K562 (cell line): ENCODE measurements at regions not wholly inside any gene's neighbourhood (a gene's known extent, or its start where the extent isn't known, plus 50 kb on each side); places are given as distances from the start of the nearest gene placed in this dataset.
A peak's percentile ranks its signal among the peaks of the same experiment; 100 is the strongest.

Experiments
- ATAC-seq: fragments of 200-7000 bp; cut with Tn5 transposase; 3 replicates; pipeline ENCODE4 v1.9.1; 2020; ENCODE audit warnings: moderate library complexity
- BruUV-seq: library from RNA; stranded (reverse); fragments of 400-500 nt; replicated peaks from 2 replicates; lab custom pipeline; 2021; lab: Mats Ljungman, UMichigan
- CTCF ChIA-PET: fragments of 300-600 bp; formaldehyde crosslinking; extraction: SDS; loops from one replicate; lab custom pipeline; 2021; ENCODE audit warnings: low intra/inter-chr PET ratio; lab: Yijun Ruan, JAX
- POLR2A ChIA-PET: fragments of 300-600, 350-650 bp; sonication (Branson Sonifier 250); formaldehyde crosslinking; extraction: SDS; loops from one replicate; lab custom pipeline; 2021; ENCODE audit warnings: antibody characterized with exemption, inconsistent platforms; lab: Yijun Ruan, JAX
- DNase-seq, 4 experiments: peaks; one replicate each; pipeline versions ENCODE4 v3.0.0 to v3.0.0-alpha.2; 2011 to 2018; ENCODE audit warnings: low spot score in 3 of 4, mixed read lengths in 3 of 4; ENCODE audit errors: extremely low read depth in 1 of 4
- FAIRE-seq: peaks from 2 replicates; lab custom pipeline; 2011; peaks lifted over from hg19 to GRCh38; lab: Jason Lieb, UNC
- H2AFZ ChIP-seq: 2 replicates; pipeline ENCODE4 v1.6.0; 2011; ENCODE audit warnings: low read depth, low read length, control low read depth, inconsistent platforms
- H3K27ac ChIP-seq: fragments of 200-600 bp; 3 replicates; pipeline ENCODE4 v1.8.0; 2011; ENCODE audit warnings: low read depth, mild to moderate bottlenecking, control low read depth, inconsistent platforms, low read length, moderate library complexity, mixed read lengths; ENCODE audit errors: extremely low read depth
- H3K27me3 ChIP-seq, 2 experiments: fragments of 300-600 bp in 1 of 2; 2 replicates in 1 of 2; 3 replicates in 1 of 2; pipeline versions ENCODE4 v1.6.0 to v1.8.0; 2011; ENCODE audit warnings: inconsistent platforms in 2 of 2, low read length in 2 of 2, mild to moderate bottlenecking in 1 of 2, mixed read lengths in 1 of 2, moderate library complexity in 1 of 2; ENCODE audit not compliant: control insufficient read depth in 2 of 2, insufficient read depth in 2 of 2
- H3K36me3 ChIP-seq: fragments of 300-600 bp; 3 replicates; pipeline ENCODE4 v1.8.0; 2011; ENCODE audit warnings: mild to moderate bottlenecking, low read length, inconsistent platforms; ENCODE audit not compliant: control insufficient read depth, insufficient read depth
- H3K4me1 ChIP-seq, 2 experiments: fragments of 200-600 bp in 1 of 2; replicated peaks in 1 of 2; 2 replicates in 1 of 2; 3 replicates in 1 of 2; pipeline versions ENCODE4 v1.5.1 to v1.8.0; 2011; ENCODE audit warnings: inconsistent platforms in 2 of 2, low read length in 2 of 2, mild to moderate bottlenecking in 1 of 2, mixed read lengths in 1 of 2, moderate library complexity in 1 of 2; ENCODE audit not compliant: control insufficient read depth in 2 of 2, insufficient read depth in 2 of 2
- H3K4me2 ChIP-seq: 2 replicates; pipeline ENCODE4 v1.6.1; 2011; ENCODE audit warnings: low read length, control low read depth, inconsistent platforms, mixed read lengths; ENCODE audit not compliant: insufficient read depth
- H3K4me3 ChIP-seq: fragments of 200-600 bp; sonication (generic), shearing (Covaris generic); 2 replicates; pipeline ENCODE4 v1.5.1; 2016; ENCODE audit warnings: control low read depth, inconsistent platforms
- H3K79me2 ChIP-seq: fragments of 200-600 bp; 3 replicates; pipeline ENCODE4 v1.8.0; 2011; ENCODE audit warnings: low read length, inconsistent platforms; ENCODE audit not compliant: control insufficient read depth, insufficient read depth
- H3K9ac ChIP-seq, 2 experiments: 2 replicates each; pipeline versions ENCODE4 v1.6.0 to v1.6.1; 2011; ENCODE audit warnings: low read depth in 2 of 2, low read length in 2 of 2, control low read depth in 1 of 2, inconsistent platforms in 1 of 2, mild to moderate bottlenecking in 1 of 2, mixed read lengths in 1 of 2; ENCODE audit not compliant: insufficient read depth in 1 of 2
- H3K9me1 ChIP-seq: one replicate; pipeline ENCODE4 v1.6.0; 2011; ENCODE audit warnings: inconsistent platforms, mild to moderate bottlenecking, low read length, moderate library complexity; ENCODE audit not compliant: control insufficient read depth, insufficient read depth
- H3K9me3 ChIP-seq: replicated peaks from 2 replicates; pipeline ENCODE4 v1.5.1; 2011; ENCODE audit warnings: low read depth, low read length, inconsistent platforms; ENCODE audit not compliant: control insufficient read depth, insufficient read depth
- H4K20me1 ChIP-seq: replicated peaks from 2 replicates; pipeline ENCODE4 v1.6.1; 2011; ENCODE audit warnings: low read length, inconsistent platforms, mixed read lengths; ENCODE audit not compliant: control insufficient read depth, insufficient read depth
- CTCF ChIP-seq, 3 experiments: IDR thresholded peaks in 2 of 3; conservative IDR thresholded peaks in 1 of 3; 2 replicates each; pipeline ENCODE4 v1.5.1; 2011 to 2012; ENCODE audit warnings: low read length in 3 of 3, mild to moderate bottlenecking in 3 of 3, control low read depth in 2 of 3, improper control_type of control experiment in 1 of 3, inconsistent platforms in 1 of 3, low read depth in 1 of 3, mixed read lengths in 1 of 3, moderate library complexity in 1 of 3; ENCODE audit not compliant: insufficient read depth in 2 of 3
- RAD21 ChIP-seq, 2 experiments: fragments of 250-450 bp in 1 of 2; fragments of 450-650 bp in 1 of 2; sonication (Bioruptor Pico) in 1 of 2; formaldehyde crosslinking in 1 of 2; IDR thresholded peaks in 1 of 2; conservative IDR thresholded peaks in 1 of 2; 2 replicates each; pipeline versions ENCODE4 v1.4.0 to v1.8.0; 2020 to 2022; ENCODE audit warnings: mild to moderate bottlenecking in 2 of 2, moderate library complexity in 1 of 2
- SREBF2 ChIP-seq: sonication (generic); formaldehyde crosslinking; IDR thresholded peaks from 2 replicates; pipeline ENCODE4 v1.4.0; 2020; ENCODE audit warnings: mild to moderate bottlenecking, missing genetic modification reagents
- ZBTB11 ChIP-seq, 3 experiments: fragments of 200-800 bp in 1 of 3; fragments of 250-450 bp in 1 of 3; fragments of 450-650 bp in 1 of 3; sonication (Bioruptor Pico) in 1 of 3; sonication (Bioruptor generic) in 1 of 3; formaldehyde crosslinking in 1 of 3; IDR thresholded peaks; 2 replicates each; pipeline versions ENCODE4 v1.6.1 to v1.8.0; 2016 to 2022; ENCODE audit warnings: mild to moderate bottlenecking in 2 of 3, missing genetic modification characterization in 2 of 3, missing compliant biosample characterization in 1 of 3, moderate library complexity in 1 of 3
- WGBS: fragments of 100-300 bp; shearing (Covaris generic); methylation state at CpG from one replicate; pipeline ENCODE4 v1.1.6; 2016; ENCODE audit warnings: low coverage, mixed read lengths; ENCODE audit not compliant: insufficient coverage; ENCODE audit errors: missing lambda C conversion rate; 5-methylcytosine and 5-hydroxymethylcytosine counted together
- in situ Hi-C: fragments of 300-500 bp; cut with MboI; formaldehyde crosslinking; loops from 4 replicates; pipeline ENCODE4 v1.15.0; 2018; ENCODE audit warnings: inconsistent platforms, mixed read lengths
- intact Hi-C: fragments of 100-400 bp; cut with micrococcal nuclease; formaldehyde crosslinking; loops from 2 replicates; pipeline ENCODE4 v1.14.2; 2022

GRCh38 chr7:55265836-55266642, 99.1 kb upstream of the LANCL2 start (continued):
- no peak for TF ChIP-seq ZBTB11 (CRISPR knock-in tag; IDR thresholded peaks at IDR 0.05)

GRCh38 chr7:55271069-55271626, 94.0 kb upstream of the LANCL2 start:
- no peak overlapping the region for H2AFZ ChIP-seq
- WGBS, result 2% methylated on average over 8 of the region's 8 CpGs
- no peaks in the 10 kb centered on the region for H3K79me2 ChIP-seq
- DNase-seq (peak in 2 of 4 experiments; percentile 5 to 9), FAIRE-seq (no peak), ATAC-seq (peak; percentile 69)
- H3K9ac ChIP-seq, result no peak overlapping the region
- H3K4me3 ChIP-seq, result no peak overlapping the region
- TF ChIP-seq CTCF (IDR thresholded peaks at IDR 0.05 in 2 of 3, conservative IDR thresholded peaks at IDR 0.05 in 1 of 3; ENCODE audit: insufficient read depth in 2 of 3, low read depth in 1 of 3, low read length in 3 of 3) (peak; percentile 30 to 45 (median 39); a peak in 4 of 6 replicates), SREBF2 (no peak), RAD21 (CRISPR knock-in tag; conservative IDR thresholded peaks at IDR 0.05 in 1 of 2, IDR thresholded peaks at IDR 0.05 in 1 of 2) (peak in 1 of 2 experiments; percentile 26; a peak in 1 of 4 replicates)
- no peaks in the 10 kb centered on the region for H3K36me3 ChIP-seq
- H3K4me2 ChIP-seq, result no peak overlapping the region
- ChIA-PET CTCF (interaction anchor here (0.7 kb wide), 1 partner anchor 498 kb away, joined by 4 read pairs; no protein-coding TSS in a partner anchor), POLR2A (no interaction called here)
- intact Hi-C loops, result no loop called here
- no peaks in the 10 kb centered on the region for H4K20me1 ChIP-seq
- no peak overlapping the region for H3K27ac ChIP-seq
- H3K27me3 ChIP-seq, result peaks cover 3 to 23% of the 10 kb centered on the region in 2 experiments; a peak in 3 of 5 replicates
- no TSS peak for BruUV-seq
- no peaks in the 10 kb centered on the region for H3K9me1 ChIP-seq
- no peaks in the 10 kb centered on the region for H3K4me1 ChIP-seq
- in situ Hi-C loops, result no loop called here
- H3K9me3 ChIP-seq, result no peaks in the 10 kb centered on the region
